ENCODE measurements at regions not wholly inside any gene's neighbourhood (a gene's known extent, or its start where the extent isn't known, plus 50 kb on each side); places are given as distances from the start of the nearest gene placed in this dataset.

- H4K20me1 ChIP-seq (replicated peaks; ENCODE audit: control insufficient read depth, insufficient read depth, low read length), result no peaks in the 10 kb centered on the region
- no peaks in the 10 kb centered on the region for H3K36me3 ChIP-seq (ENCODE audit: control insufficient read depth, insufficient read depth, low read length)
- in situ Hi-C loops (cut with MboI), result no loop called here
- CTCF ChIA-PET (ENCODE audit: low intra/inter-chr PET ratio), result no interaction called here
- intact Hi-C loops (cut with micrococcal nuclease), result no loop called here
- no peaks in the 10 kb centered on the region for H3K9me3 ChIP-seq (replicated peaks; ENCODE audit: control insufficient read depth, insufficient read depth, low read depth, low read length)
- H2AFZ ChIP-seq (ENCODE audit: low read depth, low read length), result no peak overlapping the region
- 0% methylated on average over 3 of the region's 3 CpGs for WGBS (ENCODE audit: insufficient coverage, low coverage, missing lambda C conversion rate)
- no TSS peak for BruUV-seq (replicated peaks)
- H3K27ac ChIP-seq (ENCODE audit: extremely low read depth, low read depth, low read length), result no peak overlapping the region
- no peak for DNase-seq (ENCODE audit: extremely low read depth in 1 of 4, low spot score in 3 of 4)
- no peaks in the 10 kb centered on the region for H3K9me1 ChIP-seq (ENCODE audit: control insufficient read depth, insufficient read depth, low read length)
- no peaks in the 10 kb centered on the region for H3K4me1 ChIP-seq (replicated peaks in 1 of 2; ENCODE audit: control insufficient read depth in 2 of 2, insufficient read depth in 2 of 2, low read length in 2 of 2)
- H3K27me3 ChIP-seq (ENCODE audit: control insufficient read depth in 2 of 2, insufficient read depth in 2 of 2, low read length in 2 of 2), result no peaks in the 10 kb centered on the region
- H3K4me2 ChIP-seq (ENCODE audit: insufficient read depth, low read length), result no peak overlapping the region
- no peak for ATAC-seq
- no peak overlapping the region for H3K9ac ChIP-seq (ENCODE audit: insufficient read depth in 1 of 2, low read depth in 2 of 2, low read length in 2 of 2)
- no peak for FAIRE-seq
- no peak for TF ChIP-seq TBP (optimal IDR thresholded peaks at IDR 0.05; ENCODE audit: low read depth, low read length)
- POLR2A ChIA-PET, result no interaction called here
- no peak overlapping the region for H3K4me3 ChIP-seq
- no peaks in the 10 kb centered on the region for H3K79me2 ChIP-seq (ENCODE audit: control insufficient read depth, insufficient read depth, low read length)
Measured at GRCh38 chr4:100054071-100054470, 104.0 kb upstream of the H2AZ1 start.

DNA sequence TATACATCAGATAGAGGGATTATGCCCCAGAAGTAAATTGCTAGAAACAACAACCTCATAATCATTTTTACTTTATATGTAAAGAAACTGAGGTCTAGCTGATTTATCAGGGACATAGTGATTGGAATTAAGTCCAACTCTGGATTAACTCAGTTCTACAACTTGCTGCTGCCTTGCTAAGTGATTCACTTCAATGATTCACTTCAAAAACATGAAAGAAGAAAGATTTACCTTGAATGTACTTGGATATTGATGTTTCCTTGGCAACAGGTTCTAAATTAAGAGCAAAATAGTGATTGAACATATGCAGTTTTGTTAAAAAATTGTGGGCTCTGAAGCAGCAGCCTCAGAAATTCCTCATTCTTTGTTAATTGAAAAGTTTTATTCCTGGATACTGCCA is 99.8 kb upstream of the H2AZ1 start:
- no TSS peak for BruUV-seq (replicated peaks)
- in situ Hi-C loops (cut with MboI) (no loop called here), intact Hi-C loops (cut with micrococcal nuclease) (no loop called here)
- ATAC-seq (no peak), FAIRE-seq (no peak), DNase-seq (ENCODE audit: extremely low read depth in 1 of 4, low spot score in 3 of 4) (no peak)
- no peaks in the 10 kb centered on the region for H3K9me3 ChIP-seq (replicated peaks; ENCODE audit: control insufficient read depth, insufficient read depth, low read depth, low read length)
- no peak overlapping the region for H3K27ac ChIP-seq (ENCODE audit: extremely low read depth, low read depth, low read length)
- no peaks in the 10 kb centered on the region for H3K9me1 ChIP-seq (ENCODE audit: control insufficient read depth, insufficient read depth, low read length)
- TF ChIP-seq XRCC4 (IDR thresholded peaks at IDR 0.05; ENCODE audit: extremely low read depth, insufficient read depth, insufficient read length), result no peak
- no peak for TF ChIP-seq ELF2 (CRISPR knock-in tag; IDR thresholded peaks at IDR 0.05)
- no peak for TF ChIP-seq ZNF740 (CRISPR knock-in tag; IDR thresholded peaks at IDR 0.05)
- no peak for TF ChIP-seq ZNF740 (tag; IDR thresholded peaks at IDR 0.05)
- TF ChIP-seq ZFPM2 (CRISPR knock-in tag; IDR thresholded peaks at IDR 0.05), result no peak
- TF ChIP-seq CUX1 (CRISPR knock-in tag; IDR thresholded peaks at IDR 0.05), result no peak
- H3K4me2 ChIP-seq (ENCODE audit: insufficient read depth, low read length), result no peak overlapping the region
- no peak overlapping the region for H2AFZ ChIP-seq (ENCODE audit: low read depth, low read length)
- H3K9ac ChIP-seq (ENCODE audit: insufficient read depth in 1 of 2, low read depth in 2 of 2, low read length in 2 of 2), result no peak overlapping the region
- no peaks in the 10 kb centered on the region for H3K79me2 ChIP-seq (ENCODE audit: control insufficient read depth, insufficient read depth, low read length)
- no peaks in the 10 kb centered on the region for H3K36me3 ChIP-seq (ENCODE audit: control insufficient read depth, insufficient read depth, low read length)
- ChIA-PET POLR2A (no interaction called here), CTCF (ENCODE audit: low intra/inter-chr PET ratio) (no interaction called here)
- H4K20me1 ChIP-seq (replicated peaks; ENCODE audit: control insufficient read depth, insufficient read depth, low read length), result no peaks in the 10 kb centered on the region
- no peaks in the 10 kb centered on the region for H3K4me1 ChIP-seq (replicated peaks in 1 of 2; ENCODE audit: control insufficient read depth in 2 of 2, insufficient read depth in 2 of 2, low read length in 2 of 2)
- H3K27me3 ChIP-seq (ENCODE audit: control insufficient read depth in 2 of 2, insufficient read depth in 2 of 2, low read length in 2 of 2), result no peaks in the 10 kb centered on the region
- no peak overlapping the region for H3K4me3 ChIP-seq

Data from K562 (cell line).